SH-SY5Y (cell line): ENCODE measurements at regions not wholly inside any gene's neighbourhood (a gene's known extent, or its start where the extent isn't known, plus 50 kb on each side); places are given as distances from the start of the nearest gene placed in this dataset.

ENCODE experiments used
- GATA2 ChIP-seq: IDR thresholded peaks from 2 replicates; pipeline ENCODE4 v1.6.1; 2011; ENCODE audit warnings: mild to moderate bottlenecking, low read depth, low read length
- GATA3 ChIP-seq: IDR thresholded peaks from 2 replicates; pipeline ENCODE4 v1.6.1; 2011; ENCODE audit warnings: low read depth, mild to moderate bottlenecking, low read length, moderate library complexity

DNA sequence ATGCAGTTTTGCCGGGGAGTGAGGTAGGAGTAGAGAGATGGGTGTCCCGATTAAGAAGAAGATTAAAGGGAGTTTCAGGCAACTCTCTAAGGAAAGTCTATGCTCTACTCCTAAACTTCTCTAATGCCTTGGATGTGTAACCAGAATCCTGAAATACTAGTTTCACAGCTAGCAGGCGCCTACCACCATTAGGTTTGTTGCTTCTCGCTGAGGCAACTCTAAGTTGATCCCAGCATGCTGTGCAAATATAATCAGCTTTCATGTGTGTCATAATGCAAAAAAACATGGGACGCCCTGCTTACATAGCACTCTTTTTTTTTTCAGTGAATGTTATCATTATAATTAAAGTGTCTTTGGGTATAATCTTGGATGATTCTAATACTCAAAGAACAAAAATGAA is 50.4 kb upstream of the FAM3C start:
- TF ChIP-seq GATA2 (no peak), GATA3 (no peak)
